Suppressor macrophage (primary cell): ENCODE measurements at regions not wholly inside any gene's neighbourhood (a gene's known extent, or its start where the extent isn't known, plus 50 kb on each side); places are given as distances from the start of the nearest gene placed in this dataset.

ENCODE experiments used
- DNase-seq, 4 experiments: peaks; one replicate each; pipeline ENCODE4 v3.0.0-alpha.2; 2020 to 2022

- no peak for DNase-seq
Observed at GRCh38 chr1:90200646-90201205, 205.8 kb downstream of the ZNF326 start.

DNA sequence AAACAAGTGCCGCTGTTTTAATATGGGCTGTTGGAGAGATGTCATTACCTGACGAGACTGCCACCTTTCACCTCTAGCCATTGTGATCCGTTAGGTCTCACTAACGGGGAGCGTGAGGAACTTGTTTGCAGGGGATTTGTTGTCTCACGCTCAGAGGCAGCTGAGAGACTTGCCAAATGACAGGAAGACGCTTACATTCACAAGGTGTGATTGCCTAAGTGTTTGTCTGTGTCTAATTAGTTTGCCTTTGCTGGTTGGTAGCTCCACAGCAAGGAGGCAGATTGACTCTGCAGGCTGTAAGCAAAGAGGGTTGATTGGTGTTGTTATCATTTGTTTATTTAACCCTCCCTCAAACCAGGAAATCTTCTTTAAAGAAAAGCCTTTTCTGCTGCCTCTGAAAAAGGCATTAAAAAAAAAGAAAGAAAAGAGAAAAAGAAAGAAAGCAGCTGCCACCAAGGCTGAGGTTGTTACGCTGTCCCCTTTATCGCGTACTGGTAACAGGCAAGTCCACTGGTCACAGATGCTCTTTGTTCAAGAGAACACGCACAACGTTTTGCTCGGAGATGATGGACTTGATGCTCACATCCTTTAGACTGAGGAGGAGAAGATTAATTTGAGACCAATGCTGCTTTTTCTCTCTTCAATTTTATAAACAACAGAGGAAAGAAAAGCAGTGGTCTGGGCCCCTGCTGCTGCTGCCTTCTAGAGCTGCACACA is 203.9 kb downstream of the ZNF326 start:
- no peak for DNase-seq

- DNase-seq, result no peak
Observed at GRCh38 chr1:90193116-90193515, 198.2 kb downstream of the ZNF326 start.

DNA sequence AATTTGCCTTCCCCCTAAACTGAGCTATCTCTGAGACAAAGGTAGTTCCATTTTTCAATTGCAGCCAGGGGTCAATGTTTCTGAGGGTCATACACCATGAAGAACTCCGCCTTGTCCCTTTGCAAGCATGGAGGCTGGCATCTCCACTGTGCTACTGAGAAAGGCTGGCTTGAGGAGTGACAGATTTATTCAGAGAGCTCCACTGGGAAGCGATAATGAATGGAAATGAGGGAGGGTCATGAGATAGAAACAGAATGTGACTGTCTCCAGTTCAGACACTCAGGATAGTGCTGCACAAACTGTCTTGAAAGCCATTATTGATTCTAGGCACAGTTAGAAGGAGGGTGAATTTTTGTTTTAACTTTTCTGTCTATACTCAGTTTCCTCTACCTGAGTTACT is 197.5 kb downstream of the ZNF326 start:
- no peak for DNase-seq

GRCh38 chr1:90190523-90190922 is 195.6 kb downstream of the ZNF326 start:
- no peak for DNase-seq

DNA sequence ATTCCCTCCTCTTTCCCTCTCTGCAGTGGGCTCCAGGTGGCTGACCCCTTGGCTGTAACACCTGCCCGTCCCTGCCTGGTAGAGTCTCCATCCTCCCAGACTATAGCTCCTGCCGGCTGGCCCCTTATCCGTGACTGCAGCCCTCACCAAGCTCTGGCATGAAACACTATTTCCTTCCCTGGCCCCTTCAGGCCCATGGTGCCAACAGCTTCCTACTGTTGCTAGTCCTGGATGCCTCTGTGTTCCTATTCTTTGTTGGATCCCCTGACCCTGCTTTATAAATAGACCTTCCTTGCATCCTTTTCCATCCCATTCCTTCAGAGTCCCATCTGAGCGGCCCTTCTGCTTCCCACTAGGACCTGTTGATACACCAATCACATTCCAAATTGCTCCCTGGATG is 195.0 kb downstream of the ZNF326 start:
- no peak for DNase-seq

GRCh38 chr1:90187323-90187585 is 192.3 kb downstream of the ZNF326 start:
- no peak for DNase-seq

- no peak for DNase-seq
Observed at GRCh38 chr1:90186506-90187322, 191.8 kb downstream of the ZNF326 start.

DNA sequence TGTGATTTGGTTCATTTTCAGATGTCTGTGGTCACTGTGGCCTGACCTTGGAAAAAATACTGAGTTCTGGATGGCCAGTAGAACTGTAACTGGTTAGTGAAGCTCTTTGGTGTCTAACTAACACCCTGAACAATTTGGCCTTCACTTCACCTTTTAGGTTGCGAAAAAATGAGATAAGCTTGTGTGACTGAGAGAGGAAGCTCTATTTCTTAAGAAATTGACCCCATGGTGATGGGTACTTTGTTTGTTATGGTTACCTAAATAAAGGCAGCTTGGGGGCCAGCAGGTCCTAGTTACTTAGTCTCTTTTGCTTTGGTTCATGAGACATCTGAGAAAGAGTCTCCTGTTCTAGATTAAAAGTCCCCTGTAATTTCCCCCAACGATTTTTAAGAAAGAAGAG is 181.6 kb downstream of the ZNF326 start:
- DNase-seq, result peak in 3 of 4 experiments; percentile 6 to 56 (median 8)

DNA sequence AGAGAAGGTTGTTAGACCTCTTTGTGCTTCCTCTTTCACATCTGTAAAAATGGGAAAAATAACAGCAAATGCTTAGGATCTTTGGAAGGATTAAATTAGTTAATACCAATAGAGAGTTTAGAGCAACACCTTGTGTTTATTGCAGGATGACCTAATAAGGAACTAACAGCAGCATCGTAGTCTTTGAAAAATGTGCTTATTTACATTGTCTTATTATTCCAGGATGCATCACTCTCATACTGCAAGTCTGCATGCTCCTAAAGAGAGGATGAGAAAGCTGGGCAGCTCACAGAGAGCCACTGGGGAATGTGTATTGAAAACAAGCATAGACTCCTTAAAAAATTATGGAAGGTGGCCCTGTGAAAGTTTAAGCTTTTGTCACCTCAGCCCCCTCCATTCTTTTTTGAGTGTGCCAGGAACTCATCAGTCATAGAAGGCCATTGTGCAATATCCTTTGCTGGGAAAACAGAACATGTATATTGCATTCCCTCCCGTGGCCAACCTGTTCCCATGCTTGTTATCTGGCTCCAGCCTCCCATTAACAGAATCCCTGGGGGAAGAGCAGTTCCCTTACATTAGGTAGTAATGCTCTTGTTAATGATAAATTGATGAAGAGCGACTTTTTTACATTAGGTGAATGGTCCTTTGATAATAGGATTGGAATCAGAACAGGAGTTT is 180.7 kb downstream of the ZNF326 start:
- peak; percentile 4 to 25 (median 10) for DNase-seq

DNA sequence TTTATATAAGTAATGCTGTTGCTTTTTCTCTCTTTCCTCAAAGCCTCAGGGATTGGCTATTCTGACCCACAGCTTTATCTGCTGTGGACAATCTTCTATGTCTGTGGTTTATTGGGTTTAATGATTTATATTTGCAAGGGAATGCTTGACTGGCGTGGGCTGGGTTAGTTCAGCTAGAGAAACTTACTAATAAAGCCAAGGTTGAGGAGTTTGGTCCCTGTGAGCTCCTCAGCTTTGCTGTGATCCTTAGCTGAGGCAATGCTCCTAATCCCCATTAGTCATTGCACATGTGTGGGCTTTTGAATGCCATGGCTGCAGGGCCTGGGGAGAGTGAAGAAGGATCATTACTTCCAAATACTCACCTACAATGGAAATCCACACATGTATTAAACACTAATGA is 179.3 kb downstream of the ZNF326 start:
- DNase-seq, result no peak

GRCh38 chr1:90162216-90162615 is 167.3 kb downstream of the ZNF326 start:
- no peak for DNase-seq

- no peak for DNase-seq
Observed at GRCh38 chr1:90161625-90162024, 166.7 kb downstream of the ZNF326 start.

DNA sequence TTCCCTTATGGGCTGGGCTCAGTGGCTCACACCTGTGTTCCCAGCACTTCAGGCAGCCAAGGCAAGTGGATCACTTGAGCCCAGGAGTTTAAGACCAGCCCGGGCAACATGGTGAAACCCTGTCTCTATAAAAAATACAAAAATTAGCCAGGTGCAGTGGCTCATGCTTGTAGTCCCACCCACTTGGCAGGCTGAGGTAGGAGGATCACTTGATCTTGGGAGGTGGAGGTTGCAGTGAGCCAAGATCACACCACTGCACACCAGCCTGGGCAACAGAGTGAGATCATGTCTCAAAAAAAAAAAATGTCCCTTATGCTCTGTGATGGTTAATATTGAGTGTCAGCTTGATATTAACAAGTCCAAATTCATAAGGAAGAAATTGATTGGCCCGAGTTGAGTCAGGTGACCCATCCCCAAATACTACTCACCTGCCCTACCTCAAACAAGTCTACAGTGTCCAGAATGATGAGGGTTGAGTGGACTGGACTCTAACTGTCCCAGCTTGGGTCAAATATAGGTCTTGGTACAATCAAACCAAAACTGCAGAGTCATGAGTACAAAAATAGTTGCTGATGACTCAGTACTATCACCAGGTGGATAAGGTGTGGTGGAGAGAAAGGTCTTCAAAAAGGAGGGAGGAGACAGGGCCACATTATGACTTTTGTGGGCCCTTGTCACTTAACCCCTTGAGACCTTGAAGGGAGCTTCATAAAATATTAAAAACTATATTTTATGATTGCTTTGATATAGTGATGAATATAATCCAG is 161.0 kb downstream of the ZNF326 start:
- DNase-seq, result no peak

- DNase-seq, result no peak
Observed at GRCh38 chr1:90154711-90155110, 159.8 kb downstream of the ZNF326 start.

DNA sequence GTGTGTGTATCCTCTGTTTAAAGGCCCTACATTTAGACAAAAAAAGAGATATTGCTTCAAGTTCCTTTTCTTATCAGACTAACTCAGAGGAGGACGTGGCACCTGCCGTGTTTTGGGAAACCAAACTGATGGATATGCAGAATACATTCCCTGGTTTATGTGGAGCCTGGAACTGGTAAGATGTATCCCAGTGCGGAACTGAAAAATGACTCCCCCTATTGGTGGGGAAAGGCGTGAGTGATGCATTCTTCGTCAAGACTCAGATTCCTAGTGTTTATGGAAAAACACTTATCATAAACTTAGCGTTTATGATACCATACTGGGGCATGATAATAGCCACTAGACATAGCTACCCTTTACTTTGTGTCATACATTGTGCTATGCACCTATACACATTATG is 154.2 kb downstream of the ZNF326 start:
- DNase-seq, result no peak

DNA sequence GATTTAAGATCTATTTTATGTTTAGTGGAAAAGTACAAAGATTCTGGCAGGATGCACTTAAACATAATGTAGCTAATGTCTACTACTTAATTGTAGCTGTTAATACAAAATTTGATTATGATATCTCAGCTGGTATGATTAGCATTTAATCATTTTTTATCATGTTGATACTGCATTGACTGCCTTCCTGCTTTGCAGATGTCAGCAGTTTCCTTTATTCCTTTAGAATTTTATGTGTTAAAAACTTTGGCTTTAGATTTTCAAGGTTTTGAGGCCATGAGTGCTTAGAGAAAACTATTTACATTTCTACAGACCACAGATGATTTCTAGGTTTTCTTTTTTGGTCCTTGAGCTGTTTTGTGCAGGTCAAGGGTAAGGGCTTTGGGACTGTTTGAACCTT is 152.2 kb downstream of the ZNF326 start:
- DNase-seq, result no peak

- DNase-seq, result no peak
Observed at GRCh38 chr1:90144820-90145219, 149.9 kb downstream of the ZNF326 start.

DNA sequence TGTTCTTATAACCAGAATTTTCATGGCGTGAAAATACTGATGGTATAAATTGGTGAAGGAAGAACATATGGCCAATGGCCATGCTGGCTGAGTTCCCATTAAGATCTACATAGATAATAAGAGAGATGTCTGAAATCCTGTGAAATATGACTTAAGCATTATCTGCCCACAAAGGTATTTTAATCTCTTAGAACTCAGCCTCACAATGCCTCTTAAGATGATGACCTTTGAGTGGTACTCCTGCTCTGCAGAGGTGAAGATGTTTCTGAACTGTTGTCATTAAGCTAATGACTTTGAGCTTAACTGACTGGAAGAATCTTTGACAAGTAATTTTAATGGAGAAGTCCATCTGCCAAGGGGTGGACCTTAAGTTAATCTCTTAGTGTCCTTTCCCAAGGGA is 148.7 kb downstream of the ZNF326 start:
- DNase-seq, result no peak

GRCh38 chr1:90142697-90143096 is 147.8 kb downstream of the ZNF326 start:
- DNase-seq, result no peak

DNA sequence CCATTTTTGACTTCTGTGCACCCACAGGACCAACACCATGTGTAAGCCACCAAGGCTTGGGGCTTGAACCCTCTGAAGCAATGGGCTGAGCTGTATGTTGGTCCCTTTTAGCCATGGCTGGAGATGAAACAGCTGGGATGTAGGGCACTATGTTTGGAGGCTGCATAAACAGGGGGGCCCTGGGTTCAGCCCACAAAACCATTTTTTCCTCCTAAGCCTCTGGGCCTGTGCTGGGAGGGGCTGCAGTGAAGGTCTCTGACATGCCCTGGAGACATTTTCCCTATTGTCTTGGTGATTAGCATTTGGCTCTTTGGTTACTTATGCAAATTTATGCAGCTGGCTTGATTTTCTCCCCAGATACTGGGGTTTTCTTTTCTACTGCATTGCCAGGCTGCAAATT is 144.9 kb downstream of the ZNF326 start:
- no peak for DNase-seq

DNA sequence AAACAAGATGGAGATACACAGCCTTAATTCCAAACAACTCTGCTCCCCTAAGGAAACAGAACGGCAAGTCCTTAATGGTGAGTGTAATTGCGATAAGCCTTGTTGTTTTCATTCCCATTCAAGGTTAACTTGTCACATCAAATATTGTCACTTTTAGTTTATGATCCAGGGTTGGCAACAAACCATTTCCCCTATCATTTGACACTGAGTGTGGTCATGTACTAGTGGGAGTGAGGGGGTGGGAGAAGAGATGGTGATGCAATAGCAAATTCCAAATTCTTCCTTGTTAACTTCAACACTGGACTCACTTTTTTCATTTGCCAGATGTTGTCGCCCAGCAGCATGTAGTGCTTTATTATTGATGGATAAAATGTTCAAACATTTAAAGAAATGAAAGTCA is 140.4 kb downstream of the ZNF326 start:
- peak; percentile 3 to 29 (median 18) for DNase-seq
